ENCODE measurements at regions not wholly inside any gene's neighbourhood (a gene's known extent, or its start where the extent isn't known, plus 50 kb on each side); places are given as distances from the start of the nearest gene placed in this dataset.

DNA sequence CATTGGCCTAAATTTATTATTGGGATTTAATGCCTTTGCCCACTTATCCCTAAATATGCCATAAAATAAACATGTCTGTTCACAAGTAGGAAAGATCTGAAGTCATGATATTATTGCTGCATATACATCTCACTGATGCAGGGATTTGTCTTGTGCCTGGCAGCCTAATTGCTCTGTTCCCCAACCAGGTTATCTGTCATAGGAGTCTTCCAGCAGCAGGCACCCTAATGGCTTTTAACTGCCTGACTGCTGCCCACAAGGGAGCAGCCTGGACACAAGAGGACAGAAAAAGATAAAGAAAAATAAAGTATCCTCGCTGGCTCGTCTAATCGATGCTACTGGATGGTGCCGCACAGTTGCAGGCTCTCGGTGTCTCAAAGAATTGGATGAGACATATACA lies 337.6 kb upstream of the FAR2 start:
- Histone ChIP-seq H4K20me1 (ENCODE audit: insufficient read depth, low read length) (no peaks in the 10 kb centered on the region), H3K27me3 (ENCODE audit: insufficient read depth, low read length) (peaks cover 3% of the 10 kb centered on the region; the same call in 1 of the 2 replicates), H3K27ac (ENCODE audit: low read depth, low read length, poor library complexity, severe bottlenecking) (no peak overlapping the region), H3K79me2 (ENCODE audit: insufficient read depth, low read length) (no peaks in the 10 kb centered on the region), H3K4me2 (ENCODE audit: low read length) (no peak overlapping the region), H2AFZ (ENCODE audit: low read length) (no peak overlapping the region), H3K4me1 (ENCODE audit: insufficient read depth, low read length, severe bottlenecking) (no peaks in the 10 kb centered on the region), H3K9ac (ENCODE audit: low read length) (no peak overlapping the region), H3K9me3 (ENCODE audit: low read length) (no peaks in the 10 kb centered on the region), H3K9me2 (ENCODE audit: low read depth, low read length) (no peaks in the 10 kb centered on the region), H3F3A (ENCODE audit: insufficient read depth, low read length) (no peaks in the 10 kb centered on the region), H3K36me3 (ENCODE audit: insufficient read depth, low read length) (no peaks in the 10 kb centered on the region), H3K4me3 (ENCODE audit: low read depth, low read length, poor library complexity, severe bottlenecking) (no peak overlapping the region)
- TF ChIP-seq, protein P1, sequence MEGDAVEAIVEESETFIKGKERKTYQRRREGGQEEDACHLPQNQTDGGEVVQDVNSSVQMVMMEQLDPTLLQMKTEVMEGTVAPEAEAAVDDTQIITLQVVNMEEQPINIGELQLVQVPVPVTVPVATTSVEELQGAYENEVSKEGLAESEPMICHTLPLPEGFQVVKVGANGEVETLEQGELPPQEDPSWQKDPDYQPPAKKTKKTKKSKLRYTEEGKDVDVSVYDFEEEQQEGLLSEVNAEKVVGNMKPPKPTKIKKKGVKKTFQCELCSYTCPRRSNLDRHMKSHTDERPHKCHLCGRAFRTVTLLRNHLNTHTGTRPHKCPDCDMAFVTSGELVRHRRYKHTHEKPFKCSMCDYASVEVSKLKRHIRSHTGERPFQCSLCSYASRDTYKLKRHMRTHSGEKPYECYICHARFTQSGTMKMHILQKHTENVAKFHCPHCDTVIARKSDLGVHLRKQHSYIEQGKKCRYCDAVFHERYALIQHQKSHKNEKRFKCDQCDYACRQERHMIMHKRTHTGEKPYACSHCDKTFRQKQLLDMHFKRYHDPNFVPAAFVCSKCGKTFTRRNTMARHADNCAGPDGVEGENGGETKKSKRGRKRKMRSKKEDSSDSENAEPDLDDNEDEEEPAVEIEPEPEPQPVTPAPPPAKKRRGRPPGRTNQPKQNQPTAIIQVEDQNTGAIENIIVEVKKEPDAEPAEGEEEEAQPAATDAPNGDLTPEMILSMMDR (IDR thresholded peaks at IDR 0.05; ENCODE audit: low read length), result no peak
- TF ChIP-seq EZH2 (IDR thresholded peaks at IDR 0.05; ENCODE audit: borderline replicate concordance, low read length), result no peak

DNA sequence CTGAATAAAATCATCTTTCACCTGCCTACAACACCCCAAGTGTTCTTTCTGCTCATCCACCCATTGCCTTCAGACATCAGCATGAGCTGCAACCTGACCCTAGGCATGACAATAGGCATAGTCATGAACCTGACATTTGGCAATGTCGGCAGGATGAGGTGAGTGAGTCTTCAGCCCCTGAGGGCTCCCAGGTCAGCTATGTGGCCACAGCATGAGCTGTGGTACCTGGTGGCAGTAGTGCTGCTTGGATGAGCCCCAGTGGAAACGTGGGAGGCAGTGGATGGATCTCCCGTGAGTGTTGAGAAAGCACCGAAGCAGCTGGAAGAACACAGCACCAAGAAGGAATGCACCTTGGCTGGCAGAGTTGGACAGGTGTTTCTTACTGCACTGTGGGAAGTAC lies 334.8 kb upstream of the FAR2 start:
- Histone ChIP-seq H3K4me1 (ENCODE audit: insufficient read depth, low read length, severe bottlenecking) (no peaks in the 10 kb centered on the region), H4K20me1 (ENCODE audit: insufficient read depth, low read length) (no peaks in the 10 kb centered on the region), H2AFZ (ENCODE audit: low read length) (no peak overlapping the region), H3K9me2 (ENCODE audit: low read depth, low read length) (no peaks in the 10 kb centered on the region), H3K36me3 (ENCODE audit: insufficient read depth, low read length) (no peaks in the 10 kb centered on the region), H3K9ac (ENCODE audit: low read length) (no peak overlapping the region), H3K79me2 (ENCODE audit: insufficient read depth, low read length) (no peaks in the 10 kb centered on the region), H3K4me2 (ENCODE audit: low read length) (no peak overlapping the region), H3F3A (ENCODE audit: insufficient read depth, low read length) (no peaks in the 10 kb centered on the region), H3K9me3 (ENCODE audit: low read length) (no peaks in the 10 kb centered on the region), H3K4me3 (ENCODE audit: low read depth, low read length, poor library complexity, severe bottlenecking) (no peak overlapping the region), H3K27ac (ENCODE audit: low read depth, low read length, poor library complexity, severe bottlenecking) (no peak overlapping the region), H3K27me3 (ENCODE audit: insufficient read depth, low read length) (no peaks in the 10 kb centered on the region)
- TF ChIP-seq EZH2 (IDR thresholded peaks at IDR 0.05; ENCODE audit: borderline replicate concordance, low read length), result no peak
- TF ChIP-seq, protein P1 (IDR thresholded peaks at IDR 0.05; ENCODE audit: low read length), result no peak

DNA sequence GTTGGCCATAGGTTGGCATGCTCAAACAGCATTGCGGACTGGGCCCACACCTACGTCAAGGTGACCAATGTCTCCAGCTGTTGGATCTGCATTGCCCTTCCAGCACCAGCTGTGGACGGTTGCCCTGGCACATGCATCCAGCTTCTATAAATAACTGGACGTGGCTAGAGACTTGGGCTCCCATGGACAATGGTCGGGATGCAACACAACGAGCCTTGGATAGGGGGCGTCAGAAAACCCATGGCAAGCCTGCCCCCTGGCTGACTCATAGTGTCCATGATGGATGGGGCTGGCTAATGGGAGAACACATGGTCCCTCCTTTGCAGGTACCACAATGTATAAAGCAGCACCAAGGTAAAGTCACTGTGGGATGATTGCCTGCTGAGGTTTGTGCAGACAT lies 331.6 kb upstream of the FAR2 start:
- no peaks in the 10 kb centered on the region for H3K36me3 ChIP-seq (ENCODE audit: insufficient read depth, low read length)
- TF ChIP-seq EZH2 (IDR thresholded peaks at IDR 0.05; ENCODE audit: borderline replicate concordance, low read length), result no peak
- TF ChIP-seq, protein P1 (IDR thresholded peaks at IDR 0.05; ENCODE audit: low read length), result no peak
- H3K9me3 ChIP-seq (ENCODE audit: low read length), result no peaks in the 10 kb centered on the region
- H3K4me2 ChIP-seq (ENCODE audit: low read length), result no peak overlapping the region
- H3K9me2 ChIP-seq (ENCODE audit: low read depth, low read length), result no peaks in the 10 kb centered on the region
- no peaks in the 10 kb centered on the region for H3F3A ChIP-seq (ENCODE audit: insufficient read depth, low read length)
- no peaks in the 10 kb centered on the region for H4K20me1 ChIP-seq (ENCODE audit: insufficient read depth, low read length)
- no peak overlapping the region for H3K9ac ChIP-seq (ENCODE audit: low read length)
- H3K27me3 ChIP-seq (ENCODE audit: insufficient read depth, low read length), result no peaks in the 10 kb centered on the region
- H3K27ac ChIP-seq (ENCODE audit: low read depth, low read length, poor library complexity, severe bottlenecking), result no peak overlapping the region
- H3K4me3 ChIP-seq (ENCODE audit: low read depth, low read length, poor library complexity, severe bottlenecking), result no peak overlapping the region
- H3K79me2 ChIP-seq (ENCODE audit: insufficient read depth, low read length), result no peaks in the 10 kb centered on the region
- no peak overlapping the region for H2AFZ ChIP-seq (ENCODE audit: low read length)
- no peaks in the 10 kb centered on the region for H3K4me1 ChIP-seq (ENCODE audit: insufficient read depth, low read length, severe bottlenecking)
